Small intestine (tissue), 7 donors: ENCODE measurements at regions not wholly inside any gene's neighbourhood (a gene's known extent, or its start where the extent isn't known, plus 50 kb on each side); places are given as distances from the start of the nearest gene placed in this dataset.
"Not testable (repeated sequence)": the region's sequence is repeated elsewhere in the genome, so short reads cannot be mapped to it uniquely, and the experiment has no call there.

ENCODE experiments used
- DNase-seq, 2 donors: peaks; one replicate each; pipeline versions ENCODE4 v3.0.0 to v3.0.0-alpha.2; 2013
- FAIRE-seq: peaks from 2 replicates; lab custom pipeline; 2012; peaks lifted over from hg19 to GRCh38; lab: Jason Lieb, UNC
- H3K27ac ChIP-seq, 3 donors: one replicate each; pipeline ENCODE4 v1.5.1; 2013; ENCODE audit warnings: low read length in 2 of 3, mild to moderate bottlenecking in 2 of 3, control low read depth in 1 of 3, inconsistent platforms in 1 of 3, low read depth in 1 of 3, moderate library complexity in 1 of 3
- H3K27me3 ChIP-seq, 3 donors: one replicate each; pipeline ENCODE4 v1.6.1; 2013; ENCODE audit warnings: low read length in 3 of 3, inconsistent platforms in 1 of 3; ENCODE audit not compliant: control insufficient read depth in 3 of 3, insufficient read depth in 3 of 3
- H3K36me3 ChIP-seq, 3 donors: one replicate each; pipeline ENCODE4 v1.6.1; 2013; ENCODE audit warnings: low read length in 3 of 3, inconsistent platforms in 1 of 3, low read depth in 1 of 3, mild to moderate bottlenecking in 1 of 3, moderate library complexity in 1 of 3; ENCODE audit not compliant: control insufficient read depth in 3 of 3, insufficient read depth in 2 of 3
- H3K4me1 ChIP-seq, 3 donors: one replicate each; pipeline ENCODE4 v1.6.1; 2013; ENCODE audit warnings: low read length in 2 of 3, inconsistent platforms in 1 of 3, low read depth in 1 of 3, mild to moderate bottlenecking in 1 of 3, moderate library complexity in 1 of 3; ENCODE audit not compliant: control insufficient read depth in 3 of 3, insufficient read depth in 2 of 3
- H3K4me3 ChIP-seq, 3 donors: one replicate each; pipeline ENCODE4 v1.5.1; 2013; ENCODE audit warnings: low read length in 3 of 3, control low read depth in 1 of 3, inconsistent platforms in 1 of 3, low read depth in 1 of 3, mild to moderate bottlenecking in 1 of 3, moderate library complexity in 1 of 3
- H3K9me3 ChIP-seq, 2 donors: one replicate each; pipeline ENCODE4 v1.6.1; 2013; ENCODE audit warnings: low read depth in 1 of 2, low read length in 1 of 2; ENCODE audit not compliant: control insufficient read depth in 2 of 2, insufficient read depth in 1 of 2
- WGBS, 3 donors: extraction: QIAGEN DNeasy Blood & Tissue Kit; methylation state at CpG; one replicate each; pipeline ENCODE4 v1.1.7; 2013; 5-methylcytosine and 5-hydroxymethylcytosine counted together
- donor health status: healthy with polysubstance abuse.
- donor health status: control.
- donor health status: control.
- donor health status: Bipolar disorder and iron deficiency.
- donor health status: healthy.

DNA sequence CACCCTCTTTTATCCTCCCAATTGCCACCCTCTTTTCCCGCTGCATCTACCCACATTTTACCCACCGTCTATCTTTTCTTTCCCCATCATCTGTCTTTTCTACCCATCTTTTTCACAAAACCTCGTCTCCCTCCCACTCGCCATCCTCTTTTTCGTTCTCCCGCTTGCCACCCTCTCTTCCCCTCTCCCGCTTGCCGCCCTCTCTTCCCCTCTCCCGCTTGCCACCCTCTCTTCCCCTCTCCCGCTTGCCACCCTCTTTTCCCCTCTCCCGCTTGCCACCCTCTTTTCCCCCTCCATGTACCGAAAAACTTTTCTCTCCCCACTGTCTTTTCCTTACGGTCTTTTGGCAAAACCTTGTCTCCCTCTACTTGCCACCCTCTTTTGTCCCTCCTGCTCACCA, 97.7 kb upstream of the POTEC start:
- not testable (repeated sequence) for H3K27me3 ChIP-seq, H3K4me3 ChIP-seq, FAIRE-seq, H3K36me3 ChIP-seq, H3K27ac ChIP-seq, DNase-seq, H3K9me3 ChIP-seq, H3K4me1 ChIP-seq
- 52 to 86% (median 70%) methylated on average over 12 to 13 of the region's 13 CpGs for WGBS, 3 donors

DNA sequence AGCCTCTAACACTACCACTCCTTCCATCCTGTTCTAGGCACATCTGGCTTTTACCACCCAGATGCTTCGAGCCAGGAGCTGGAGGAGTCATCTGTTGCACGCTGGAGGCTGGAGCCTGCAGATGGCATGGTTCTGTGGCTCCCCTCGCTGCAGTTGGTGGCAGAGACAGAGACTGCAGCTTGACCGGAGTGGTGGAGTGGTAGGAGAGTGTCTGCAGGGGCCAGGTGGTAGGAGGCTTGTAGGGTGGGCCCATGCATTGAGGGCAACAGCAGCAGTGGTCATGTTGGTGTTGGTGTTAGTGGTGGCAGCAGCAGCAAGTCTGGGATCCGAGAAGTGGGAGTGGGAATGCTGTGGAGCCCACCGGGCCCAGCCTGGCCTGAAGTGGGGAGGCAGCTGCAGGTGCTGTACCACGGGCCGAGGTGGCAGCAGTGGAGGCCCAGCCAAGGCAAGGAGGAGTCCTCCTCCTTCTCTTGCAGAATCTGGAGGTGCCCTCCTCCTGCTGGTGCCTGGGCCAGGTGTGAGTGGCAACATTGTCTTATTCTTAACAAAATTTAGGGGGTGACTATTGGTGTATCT, 100.4 kb upstream of the POTEC start:
- 73 to 83% (median 75%) methylated on average over 8 of the region's 8 CpGs for WGBS, 3 donors
- not testable (repeated sequence) for H3K27me3 ChIP-seq, FAIRE-seq, H3K27ac ChIP-seq, H3K36me3 ChIP-seq, DNase-seq, H3K9me3 ChIP-seq, H3K4me1 ChIP-seq, H3K4me3 ChIP-seq

DNA sequence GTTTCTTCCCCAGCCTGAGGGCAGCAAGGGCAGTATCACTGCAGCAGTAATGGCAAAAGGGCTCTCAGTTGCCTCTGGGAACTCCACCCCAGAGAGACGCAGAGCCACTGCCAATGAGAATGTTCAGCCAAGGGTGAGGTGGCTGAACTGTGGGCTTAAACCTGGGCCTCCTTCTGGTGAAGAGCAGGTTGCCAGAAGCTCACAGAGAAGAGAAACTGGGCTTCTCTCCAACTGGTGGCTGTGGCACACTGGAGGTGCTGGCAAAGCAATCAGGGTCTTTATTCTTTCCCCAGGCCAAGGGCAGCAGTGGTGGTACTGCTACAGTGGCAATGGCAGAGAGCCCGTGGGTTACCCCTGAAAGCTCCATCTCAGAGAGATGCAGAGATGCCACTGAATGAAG, 54.9 kb upstream of the ANKRD30B start:
- H3K4me1 ChIP-seq, FAIRE-seq, H3K36me3 ChIP-seq, H3K9me3 ChIP-seq, H3K4me3 ChIP-seq, DNase-seq, H3K27ac ChIP-seq, H3K27me3 ChIP-seq: not testable (repeated sequence)
- WGBS, 3 donors = 49 to 90% (median 62%) methylated on average over 1 to 2 of the region's 2 CpGs

DNA sequence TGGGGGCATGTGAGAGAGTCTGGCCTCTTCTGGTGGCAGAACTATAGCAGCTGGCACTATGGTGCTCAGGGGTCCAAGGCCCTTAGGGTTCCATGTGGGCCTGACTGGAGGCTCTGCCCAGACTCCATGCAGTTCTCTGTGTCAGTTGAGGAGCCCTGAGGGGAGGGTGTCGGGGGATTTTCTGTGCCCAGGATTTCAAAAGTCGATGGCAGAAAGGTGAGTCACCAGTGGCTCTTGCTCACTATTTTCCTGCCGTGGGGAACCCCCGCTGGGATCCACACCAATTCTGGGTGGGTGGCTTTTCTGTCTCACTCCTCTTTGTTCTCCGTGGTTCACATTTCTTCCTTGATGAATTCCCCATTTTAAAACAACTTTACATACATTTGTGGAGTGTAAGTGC, 54.1 kb upstream of the ANKRD30B start:
- not testable (repeated sequence) for H3K9me3 ChIP-seq, H3K4me1 ChIP-seq, H3K27ac ChIP-seq, DNase-seq, H3K36me3 ChIP-seq, FAIRE-seq, H3K27me3 ChIP-seq, H3K4me3 ChIP-seq
- 77 to 81% (median 79%) methylated on average over 5 of the region's 5 CpGs for WGBS, 3 donors

DNA sequence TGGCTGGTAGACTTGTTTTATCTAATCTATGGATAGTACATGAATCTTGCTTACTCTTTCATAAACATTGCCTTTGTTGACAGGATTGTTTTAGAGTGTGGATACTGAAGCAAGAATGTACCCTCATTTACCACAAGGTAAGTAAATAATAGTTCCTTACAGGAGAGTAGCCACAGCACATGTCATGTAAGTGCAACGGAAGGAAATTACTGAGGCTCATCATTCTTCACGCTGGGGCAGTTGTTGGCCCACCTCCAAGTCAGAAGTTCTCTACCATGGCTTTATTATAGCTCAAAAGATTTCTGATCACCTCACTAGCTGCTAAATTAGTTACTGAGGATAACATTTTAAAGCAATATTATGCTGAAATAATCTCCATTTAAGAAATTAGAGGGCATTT, 50.0 kb upstream of the ANKRD30B start:
- not testable (repeated sequence) for H3K36me3 ChIP-seq, FAIRE-seq, H3K4me1 ChIP-seq, H3K27ac ChIP-seq, H3K27me3 ChIP-seq, H3K9me3 ChIP-seq, H3K4me3 ChIP-seq, DNase-seq
- WGBS, 3 donors = 57 to 72% (median 65%) methylated on average over 2 of the region's 2 CpGs
